Stomach (tissue), 8 donors: ENCODE measurements at regions not wholly inside any gene's neighbourhood (a gene's known extent, or its start where the extent isn't known, plus 50 kb on each side); places are given as distances from the start of the nearest gene placed in this dataset.

Source experiments
- DNase-seq, 2 donors: peaks; one replicate each; pipeline versions ENCODE4 v3.0.0 to v3.0.0-alpha.2; 2013 to 2019
- H3K27ac ChIP-seq, 5 donors: fragments of 200-600 bp in 4 of 5; sonication (generic) in 4 of 5; one replicate each; pipeline ENCODE4 v1.5.1; 2013 to 2019; ENCODE audit warnings: mild to moderate bottlenecking in 1 of 5, moderate library complexity in 1 of 5
- H3K27me3 ChIP-seq, 3 donors: fragments of 200-600 bp; sonication (generic); one replicate each; pipeline ENCODE4 v1.5.1; 2017 to 2019; ENCODE audit warnings: mixed run types in 1 of 3
- H3K36me3 ChIP-seq, 4 donors: fragments of 200-600 bp; sonication (generic); 1 replicate in 3 of 4; 2 replicates in 1 of 4; pipeline ENCODE4 v1.5.1; 2016 to 2019
- H3K4me1 ChIP-seq, 4 donors: fragments of 200-600 bp; sonication (generic); one replicate each; pipeline ENCODE4 v1.5.1; 2016 to 2019
- H3K4me3 ChIP-seq, 4 donors: fragments of 200-600 bp; sonication (generic) in 3 of 4; one replicate each; pipeline ENCODE4 v1.5.1; 2016 to 2019; ENCODE audit warnings: mild to moderate bottlenecking in 1 of 4
- H3K9me3 ChIP-seq, 4 donors: fragments of 200-600 bp; sonication (generic); one replicate each; pipeline ENCODE4 v1.5.1; 2016 to 2019
- EP300 ChIP-seq: sonication (generic); formaldehyde crosslinking; IDR thresholded peaks from one replicate; pipeline ENCODE4 v1.6.1; 2017; ENCODE audit warnings: antibody characterized with exemption
- POLR2A ChIP-seq, 4 donors: fragments of 450-650 bp; IDR thresholded peaks; one replicate each; pipeline ENCODE4 v1.6.1; 2016; ENCODE audit warnings: antibody characterized with exemption in 4 of 4, control low read depth in 2 of 4, mild to moderate bottlenecking in 1 of 4, moderate library complexity in 1 of 4
- POLR2AphosphoS5 ChIP-seq, 3 donors: sonication (generic); formaldehyde crosslinking; IDR thresholded peaks; one replicate each; pipeline ENCODE4 v1.6.1; 2016; ENCODE audit warnings: antibody characterized with exemption in 3 of 3
- WGBS, 5 donors: extraction: QIAGEN DNeasy Blood & Tissue Kit in 3 of 5; methylation state at CpG; one replicate each; pipeline versions ENCODE4 v1.1.5 to v1.1.7; 2013 to 2018; 5-methylcytosine and 5-hydroxymethylcytosine counted together
- intact Hi-C: fragments of 100-400 bp; cut with DNase I; formaldehyde crosslinking; loops from one replicate; pipeline ENCODE4 v1.15.1; 2023; ENCODE audit warnings: low total_unique reads
- TF ChIP-seq, protein P1 (sequence below), 7 experiments: fragments of 450-650 bp in 4 of 7; fragments of 200-600 bp in 3 of 7; sonication (generic) in 3 of 7; IDR thresholded peaks; one replicate each; pipeline ENCODE4 v1.5.1; 2016 to 2019; ENCODE audit warnings: antibody characterized with exemption in 7 of 7, control low read depth in 2 of 7, mild to moderate bottlenecking in 1 of 7
- donor health status: healthy with polysubstance abuse.
- donor health status: Bipolar disorder and iron deficiency.
- donor health status: healthy.

DNA sequence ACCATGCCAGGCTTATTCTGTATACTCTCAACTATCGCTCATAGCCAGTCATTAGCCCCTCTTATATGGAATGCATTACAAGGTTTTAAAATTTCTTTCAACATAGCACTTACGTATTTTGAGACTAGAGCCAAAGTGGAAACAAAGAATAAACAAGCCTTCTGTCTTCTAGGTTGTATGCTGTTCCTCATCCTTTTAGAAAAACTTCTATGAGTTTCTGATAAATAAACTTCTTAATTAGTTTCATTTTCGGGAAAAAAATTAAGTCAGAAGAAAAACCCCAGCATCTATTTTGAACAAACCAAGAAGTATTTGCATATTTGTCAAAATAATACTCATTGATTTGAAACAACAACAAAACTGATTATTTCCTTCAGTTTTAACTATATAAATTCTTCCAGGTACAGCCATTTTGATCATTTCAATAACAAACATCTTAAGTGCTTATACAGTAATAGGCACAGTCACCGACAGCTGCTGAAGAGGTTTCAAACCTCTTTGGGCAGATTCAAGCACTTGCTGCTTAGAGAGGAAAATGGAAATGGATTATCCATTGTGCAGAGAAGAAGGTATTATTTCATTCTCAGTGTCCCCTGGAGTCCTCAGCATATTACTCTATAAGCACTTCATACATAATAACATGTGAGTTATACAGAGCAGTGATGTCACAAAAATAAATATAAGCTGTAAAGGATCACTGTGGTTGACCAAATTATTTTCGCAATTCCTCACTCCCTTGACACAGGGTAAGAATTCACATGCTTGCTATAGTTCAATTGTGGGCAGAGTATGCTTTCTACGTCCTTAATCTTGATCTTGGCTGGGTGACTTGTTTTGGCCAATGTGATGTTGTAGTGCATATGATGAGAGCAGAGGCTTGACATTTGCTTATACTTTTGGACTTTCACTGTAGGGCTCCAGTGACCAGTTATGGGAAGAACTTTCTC, 833.8 kb downstream of the TRIB2 start:
- no peak overlapping the region for H3K4me3 ChIP-seq

DNA sequence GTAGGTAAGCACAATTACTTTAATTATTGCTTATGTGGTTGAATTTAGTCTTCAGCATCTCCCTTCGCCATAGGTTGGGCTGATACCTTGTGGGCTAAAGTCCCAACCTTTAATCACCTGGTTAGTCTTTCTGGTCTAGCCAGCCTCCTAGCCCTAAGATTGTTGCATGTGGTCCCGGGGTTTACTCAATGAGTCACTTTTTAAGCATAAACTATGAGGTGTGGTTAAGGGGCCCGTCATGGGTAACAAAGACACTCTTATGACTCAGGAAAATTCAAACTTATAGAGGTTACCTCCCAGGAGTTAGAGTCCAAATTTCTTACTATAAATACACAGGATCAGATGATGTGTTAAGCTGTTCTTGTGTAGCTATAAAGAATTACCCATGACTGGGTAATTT, 841.6 kb downstream of the TRIB2 start:
- H3K4me3 ChIP-seq = no peak overlapping the region
- H3K27me3 ChIP-seq = no peaks in the 10 kb centered on the region
- no peaks in the 10 kb centered on the region for H3K36me3 ChIP-seq
- intact Hi-C loops = no loop called here
- peak overlapping the region in 2 of 5 donors; percentile 44 to 66 for H3K27ac ChIP-seq
- peak in 1 of 2 donors; percentile 87 for DNase-seq
- no peaks in the 10 kb centered on the region for H3K4me1 ChIP-seq
- H3K9me3 ChIP-seq = peaks cover 0 to 9% (median 0%) of the 10 kb centered on the region in 4 donors
- TF ChIP-seq POLR2AphosphoS5 (IDR thresholded peaks at IDR 0.05) = peak in 1 of 3 donors; percentile 66
- TF ChIP-seq, protein P1, sequence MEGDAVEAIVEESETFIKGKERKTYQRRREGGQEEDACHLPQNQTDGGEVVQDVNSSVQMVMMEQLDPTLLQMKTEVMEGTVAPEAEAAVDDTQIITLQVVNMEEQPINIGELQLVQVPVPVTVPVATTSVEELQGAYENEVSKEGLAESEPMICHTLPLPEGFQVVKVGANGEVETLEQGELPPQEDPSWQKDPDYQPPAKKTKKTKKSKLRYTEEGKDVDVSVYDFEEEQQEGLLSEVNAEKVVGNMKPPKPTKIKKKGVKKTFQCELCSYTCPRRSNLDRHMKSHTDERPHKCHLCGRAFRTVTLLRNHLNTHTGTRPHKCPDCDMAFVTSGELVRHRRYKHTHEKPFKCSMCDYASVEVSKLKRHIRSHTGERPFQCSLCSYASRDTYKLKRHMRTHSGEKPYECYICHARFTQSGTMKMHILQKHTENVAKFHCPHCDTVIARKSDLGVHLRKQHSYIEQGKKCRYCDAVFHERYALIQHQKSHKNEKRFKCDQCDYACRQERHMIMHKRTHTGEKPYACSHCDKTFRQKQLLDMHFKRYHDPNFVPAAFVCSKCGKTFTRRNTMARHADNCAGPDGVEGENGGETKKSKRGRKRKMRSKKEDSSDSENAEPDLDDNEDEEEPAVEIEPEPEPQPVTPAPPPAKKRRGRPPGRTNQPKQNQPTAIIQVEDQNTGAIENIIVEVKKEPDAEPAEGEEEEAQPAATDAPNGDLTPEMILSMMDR (IDR thresholded peaks at IDR 0.05) = no peak
- 32 to 55% (median 42%) methylated on average over 3 of the region's 3 CpGs for WGBS, 5 donors

More for the DNA sequence above, 833.8 kb downstream of the TRIB2 start:
- H3K27me3 ChIP-seq = no peaks in the 10 kb centered on the region
- H3K9me3 ChIP-seq = no peaks in the 10 kb centered on the region
- intact Hi-C loops = no loop called here
- H3K4me1 ChIP-seq = no peaks in the 10 kb centered on the region
- TF ChIP-seq, protein P1 (IDR thresholded peaks at IDR 0.05) = no peak
- TF ChIP-seq POLR2AphosphoS5 (IDR thresholded peaks at IDR 0.05) (no peak), POLR2A (IDR thresholded peaks at IDR 0.05) (no peak), EP300 (no peak)
- 75 to 84% (median 80%) methylated on average over 6 of the region's 6 CpGs for WGBS, 5 donors
- no peaks in the 10 kb centered on the region for H3K36me3 ChIP-seq
- no peak for DNase-seq
- no peak overlapping the region for H3K27ac ChIP-seq

DNA sequence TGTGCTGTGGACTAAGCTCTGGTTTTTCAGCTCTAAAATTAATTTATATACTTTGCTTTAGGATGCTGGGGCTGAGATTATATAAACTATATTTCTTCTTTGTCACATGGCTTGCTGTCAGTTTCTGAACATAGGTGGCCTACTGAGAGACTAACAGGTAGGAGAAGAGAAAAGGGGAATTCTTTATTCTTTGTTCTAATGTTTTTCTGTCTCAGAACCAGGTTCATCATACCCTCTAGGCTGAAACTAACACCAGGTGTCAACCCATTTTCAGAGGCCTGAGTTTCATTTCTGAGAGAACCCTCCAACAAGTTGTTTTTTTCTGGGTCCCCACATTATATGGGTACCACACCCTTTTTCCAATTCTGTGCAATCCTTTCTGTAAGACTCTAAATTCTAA, 843.6 kb downstream of the TRIB2 start:
- H3K36me3 ChIP-seq = no peaks in the 10 kb centered on the region
- no peak overlapping the region for H3K27ac ChIP-seq
- DNase-seq = no peak
- no peaks in the 10 kb centered on the region for H3K27me3 ChIP-seq
- TF ChIP-seq EP300 (no peak), POLR2AphosphoS5 (IDR thresholded peaks at IDR 0.05) (no peak), POLR2A (IDR thresholded peaks at IDR 0.05) (no peak)
- TF ChIP-seq, protein P1 (IDR thresholded peaks at IDR 0.05) = no peak
- H3K9me3 ChIP-seq = peaks cover 0 to 10% (median 0%) of the 10 kb centered on the region in 4 donors
- no peaks in the 10 kb centered on the region for H3K4me1 ChIP-seq
- no peak overlapping the region for H3K4me3 ChIP-seq
- intact Hi-C loops = no loop called here

DNA sequence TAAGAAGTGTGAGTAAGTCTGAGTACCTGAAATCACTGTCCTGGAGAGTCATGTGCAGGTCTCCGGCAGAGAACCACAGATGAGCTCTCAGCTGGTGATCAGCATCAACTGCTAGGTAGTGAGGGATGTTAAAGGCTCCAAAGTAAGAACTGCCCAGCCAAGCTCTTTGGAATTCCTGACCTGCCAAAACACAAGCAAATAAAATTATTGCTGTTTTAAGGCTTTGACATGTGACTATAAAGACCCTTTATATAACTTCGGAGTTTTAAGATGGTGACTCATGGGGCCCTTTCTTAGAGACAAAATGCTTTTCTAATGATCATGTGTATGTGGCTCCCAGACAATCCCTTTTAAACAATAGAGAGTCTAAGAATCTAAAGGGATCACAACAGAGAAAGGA, 855.7 kb downstream of the TRIB2 start:
- Histone ChIP-seq H3K4me1 (no peaks in the 10 kb centered on the region), H3K27ac (no peak overlapping the region), H3K4me3 (no peak overlapping the region), H3K9me3 (no peaks in the 10 kb centered on the region), H3K36me3 (no peaks in the 10 kb centered on the region), H3K27me3 (no peaks in the 10 kb centered on the region)
- TF ChIP-seq, protein P1 (IDR thresholded peaks at IDR 0.05) = no peak
- no peak for TF ChIP-seq POLR2A (IDR thresholded peaks at IDR 0.05)
- no peak for TF ChIP-seq EP300
- TF ChIP-seq POLR2AphosphoS5 (IDR thresholded peaks at IDR 0.05) = no peak
- WGBS, 5 donors = 85 to 95% (median 93%) methylated on average over 2 of the region's 2 CpGs
- no peak for DNase-seq
- intact Hi-C loops = no loop called here
